ENCODE measurements at regions not wholly inside any gene's neighbourhood (a gene's known extent, or its start where the extent isn't known, plus 50 kb on each side); places are given as distances from the start of the nearest gene placed in this dataset.
A peak's percentile ranks its signal among the peaks of the same experiment; 100 is the strongest.

DNA sequence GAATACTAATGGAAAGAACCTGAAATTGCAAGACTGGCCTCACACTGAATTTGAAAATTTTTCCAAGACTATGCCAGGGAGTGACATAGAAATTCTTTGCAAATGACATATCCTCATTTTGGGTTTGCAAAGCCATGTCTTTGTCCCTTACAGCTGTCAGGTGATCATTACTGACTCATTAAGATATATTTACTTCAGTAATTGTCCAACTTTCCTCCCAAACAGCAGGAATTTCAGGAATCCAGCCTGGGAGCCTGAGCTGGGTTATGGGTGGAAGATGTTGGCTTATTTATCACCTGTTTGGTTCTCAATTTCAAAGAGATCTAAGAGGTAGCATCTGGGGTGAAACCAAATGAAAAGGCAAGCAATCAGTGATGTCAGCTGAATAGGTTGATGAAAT, 111.6 kb upstream of the ACP3 start:
- H3K4me1 ChIP-seq: no peaks in the 10 kb centered on the region
- no peaks in the 10 kb centered on the region for H3K27me3 ChIP-seq
- TF ChIP-seq CTCF (IDR thresholded peaks at IDR 0.05): no peak
- TF ChIP-seq POLR2A (IDR thresholded peaks at IDR 0.05): no peak
- no peak overlapping the region for H3K4me3 ChIP-seq
- DNase-seq: no peak
- no peak overlapping the region for H3K27ac ChIP-seq
- no peaks in the 10 kb centered on the region for H3K36me3 ChIP-seq
- intact Hi-C loops (cut with DNase I): no loop called here
- H3K9me3 ChIP-seq: no peaks in the 10 kb centered on the region
- no peak for ATAC-seq

DNA sequence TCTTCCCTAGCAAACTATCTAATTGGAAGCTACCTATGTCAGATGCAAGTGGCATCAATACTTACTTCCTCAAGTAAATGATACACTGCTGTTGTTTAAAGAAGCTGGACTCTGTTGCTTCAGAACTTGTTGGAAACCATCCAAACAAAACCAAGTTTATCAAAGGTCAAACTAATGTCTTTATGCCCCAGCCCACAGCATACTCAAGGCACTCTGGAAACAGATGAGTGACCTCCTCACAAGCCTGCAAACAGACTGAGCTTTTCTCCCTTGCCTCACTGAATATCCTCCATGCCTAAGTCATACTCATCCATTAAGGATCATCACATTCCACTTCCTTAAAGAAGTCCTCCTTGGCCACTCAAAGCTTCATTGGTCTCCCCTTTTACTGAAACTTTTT, 107.4 kb upstream of the ACP3 start:
- Histone ChIP-seq H3K4me1 (no peaks in the 10 kb centered on the region), H3K27me3 (peaks cover 0 to 4% (median 0%) of the 10 kb centered on the region in 9 donors), H3K9me3 (no peaks in the 10 kb centered on the region), H3K36me3 (no peaks in the 10 kb centered on the region), H3K27ac (no peak overlapping the region), H3K4me3 (no peak overlapping the region)
- TF ChIP-seq CTCF (IDR thresholded peaks at IDR 0.05) (no peak), POLR2A (IDR thresholded peaks at IDR 0.05) (no peak)
- intact Hi-C loops (cut with DNase I): no loop called here
- ATAC-seq (no peak), DNase-seq (no peak)

DNA sequence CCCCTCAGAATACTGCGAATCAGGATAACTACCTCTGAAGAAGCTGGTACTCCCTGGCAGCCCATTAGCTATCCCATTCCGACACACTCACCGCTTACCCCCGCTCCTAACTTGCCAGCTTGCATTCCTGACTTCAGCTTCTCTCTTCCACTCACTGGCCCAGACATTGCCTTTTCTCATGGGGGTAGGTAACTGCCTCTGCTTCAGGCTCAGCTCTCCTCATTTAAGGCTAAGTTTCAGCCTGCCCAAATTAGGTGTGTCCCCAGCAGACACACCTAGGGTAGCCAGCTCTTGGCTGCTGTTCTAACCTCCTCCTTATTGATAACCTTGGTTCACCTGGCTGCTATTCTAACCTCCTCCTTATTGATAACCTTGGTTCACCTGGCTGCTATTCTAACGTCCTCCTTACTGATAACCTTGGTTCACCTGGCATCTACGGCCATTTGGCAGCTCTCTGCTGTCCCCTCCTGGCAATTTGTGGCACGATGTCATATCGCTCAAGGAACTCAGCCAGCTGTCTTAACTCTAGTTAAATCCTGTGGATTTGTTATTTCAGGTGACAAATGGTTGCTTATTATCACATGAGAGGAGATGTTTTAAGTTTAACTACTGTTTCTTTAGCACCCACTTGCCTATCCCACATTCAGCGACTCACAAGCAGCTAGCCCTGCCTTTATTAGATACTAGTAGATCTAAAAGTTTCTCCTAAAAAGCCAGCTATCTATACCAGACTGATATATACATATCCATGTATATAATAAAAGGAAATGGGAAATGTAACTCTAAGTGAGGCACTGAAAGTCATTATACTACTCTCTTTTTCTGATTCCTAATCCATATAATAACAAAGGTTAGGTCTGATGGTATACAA, 106.5 kb upstream of the ACP3 start:
- Histone ChIP-seq H3K36me3 (no peaks in the 10 kb centered on the region), H3K4me3 (no peak overlapping the region), H3K27me3 (peaks cover 0 to 4% (median 0%) of the 10 kb centered on the region in 9 donors), H3K4me1 (no peaks in the 10 kb centered on the region), H3K9me3 (no peaks in the 10 kb centered on the region), H3K27ac (no peak overlapping the region)
- DNase-seq (no peak), ATAC-seq (no peak)
- WGBS, 4 donors: 34 to 46% (median 41%) methylated on average over 9 of the region's 9 CpGs
- intact Hi-C loops (cut with DNase I): no loop called here
- TF ChIP-seq CTCF (IDR thresholded peaks at IDR 0.05) (peak in 7 of 12 donors; percentile 9 to 36 (median 20)), POLR2A (IDR thresholded peaks at IDR 0.05) (no peak)

GRCh38 chr3:132211896-132212295, 105.3 kb upstream of the ACP3 start:
- intact Hi-C loops (cut with DNase I): no loop called here
- ATAC-seq: no peak

More at GRCh38 chr3:132211896-132212295, 105.3 kb upstream of the ACP3 start:
- H3K4me3 ChIP-seq: no peak overlapping the region
- H3K9me3 ChIP-seq: no peaks in the 10 kb centered on the region
- no peak for TF ChIP-seq POLR2A (IDR thresholded peaks at IDR 0.05)
- no peak for TF ChIP-seq CTCF (IDR thresholded peaks at IDR 0.05)
- no peaks in the 10 kb centered on the region for H3K4me1 ChIP-seq
- H3K27ac ChIP-seq: no peak overlapping the region
- DNase-seq: no peak
- H3K36me3 ChIP-seq: no peaks in the 10 kb centered on the region
- peaks cover 0 to 4% (median 0%) of the 10 kb centered on the region in 9 donors for H3K27me3 ChIP-seq
